Heart right ventricle (tissue), 16 donors: ENCODE measurements at regions not wholly inside any gene's neighbourhood (a gene's known extent, or its start where the extent isn't known, plus 50 kb on each side); places are given as distances from the start of the nearest gene placed in this dataset.

Experiments used
- ATAC-seq, 8 donors: fragments of 200-7000 bp; cut with Tn5 transposase; one replicate each; pipeline ENCODE4 v1.9.1; 2020; ENCODE audit warnings: mild to moderate bottlenecking in 8 of 8, moderate library complexity in 8 of 8, moderate number of reproducible peaks in 1 of 8
- DNase-seq, 2 donors: peaks; one replicate each; pipeline ENCODE4 v3.0.0-alpha.2; 2020
- H3K27ac ChIP-seq, 10 donors: fragments of 200-600 bp; sonication (generic) in 2 of 10; one replicate each; pipeline versions ENCODE4 v1.5.0 to v1.8.0; 2020 to 2022; ENCODE audit warnings: mild to moderate bottlenecking in 3 of 10
- H3K27me3 ChIP-seq, 7 donors: fragments of 200-600 bp; one replicate each; pipeline ENCODE4 v1.8.0; 2021 to 2022; ENCODE audit warnings: mild to moderate bottlenecking in 2 of 7
- H3K36me3 ChIP-seq, 9 donors: fragments of 200-600 bp; sonication (generic) in 1 of 9; one replicate each; pipeline versions ENCODE4 v1.5.0 to v1.8.0; 2020 to 2022; ENCODE audit warnings: mild to moderate bottlenecking in 2 of 9
- H3K4me1 ChIP-seq, 9 donors: fragments of 200-600 bp; sonication (generic) in 1 of 9; one replicate each; pipeline versions ENCODE4 v1.5.0 to v1.8.0; 2020 to 2022; ENCODE audit warnings: mild to moderate bottlenecking in 4 of 9
- H3K4me3 ChIP-seq, 10 donors: fragments of 200-600 bp; sonication (generic) in 2 of 10; one replicate each; pipeline versions ENCODE4 v1.5.0 to v1.8.0; 2020 to 2022; ENCODE audit warnings: mild to moderate bottlenecking in 7 of 10, moderate library complexity in 2 of 10
- H3K9me3 ChIP-seq, 11 donors: fragments of 200-600 bp in 10 of 11; sonication (generic) in 2 of 11; one replicate each; pipeline versions ENCODE4 v1.5.0 to v1.8.0; 2013 to 2022; ENCODE audit warnings: mild to moderate bottlenecking in 2 of 11, control low read depth in 1 of 11, moderate library complexity in 1 of 11
- CTCF ChIP-seq, 9 donors: fragments of 200-600 bp; sonication (generic) in 2 of 9; IDR thresholded peaks; one replicate each; pipeline versions ENCODE4 v1.5.0 to v1.8.0; 2021 to 2022; ENCODE audit warnings: antibody characterized with exemption in 9 of 9, mild to moderate bottlenecking in 5 of 9, moderate library complexity in 1 of 9
- WGBS, 2 donors: extraction: QIAGEN DNeasy Blood & Tissue Kit; methylation state at CpG; one replicate each; pipeline ENCODE4 v1.1.7; 2013; ENCODE audit warnings: inconsistent platforms in 1 of 2; 5-methylcytosine and 5-hydroxymethylcytosine counted together
- intact Hi-C, 10 donors: fragments of 100-400 bp; cut with DNase I; formaldehyde crosslinking; loops; one replicate each; pipeline versions ENCODE4 v1.11.1 to v1.14.2; 2022
- donor health status: Arrhythmogenic right ventricular cardiomyopathy.
- donor health status: ischemic (EF 13 %, LVEDD 7.1; RV severe dilation, severe dysfunction).
- donor health status: healthy with polysubstance abuse.
- donor health status: DM: no; HTN: yes; CAD: no.
- donor health status: DM: no; HTN: no; CAD: no.
- donor health status: ischemic (EF 25% LVEDD 6.9; RV normal size, moderate dysfunction).
- donor health status: ischemic (EF 25% LVEDD 5.7; RV mildly dilated, moderate dysfunction).
- donor health status: healthy.
- donor health status: DM: yes; HTN: yes; CAD: no.
- donor health status: Ischemic cardiomyopathy.
- donor health status: ischemic (EF 35%, LVEDD 5.7; RV mildly dilated, moderate dysfunction).
- donor health status: nonischemic (EF 11% LVEDD 7.7; RV severe dilation, severe dysfunction).
- donor health status: DM: yes; HTN: yes; CAD: no.
- donor health status: PGD.
- donor health status: ischemic (EF 29% LVEDD 5.4; RV normal size, mild dysfunction).
- donor health status: nonischemic (EF 23%, LVEDD 6.1; RV moderate dilation, normal function).

GRCh38 chr5:123746683-123747360, 234.8 kb downstream of the CSNK1G3 start:
- intact Hi-C loops = no loop called here
- TF ChIP-seq CTCF (IDR thresholded peaks at IDR 0.05) = no peak
- Histone ChIP-seq H3K36me3 (no peaks in the 10 kb centered on the region), H3K9me3 (no peaks in the 10 kb centered on the region), H3K27me3 (no peaks in the 10 kb centered on the region), H3K4me1 (no peaks in the 10 kb centered on the region), H3K27ac (no peak overlapping the region), H3K4me3 (no peak overlapping the region)
- WGBS, 2 donors = 61 to 65% methylated on average over 3 of the region's 3 CpGs
- ATAC-seq = no peak
- no peak for DNase-seq

- Histone ChIP-seq H3K4me1 (no peaks in the 10 kb centered on the region), H3K4me3 (no peak overlapping the region), H3K27me3 (no peaks in the 10 kb centered on the region), H3K9me3 (no peaks in the 10 kb centered on the region), H3K27ac (no peak overlapping the region), H3K36me3 (no peaks in the 10 kb centered on the region)
- DNase-seq (no peak), ATAC-seq (no peak)
- TF ChIP-seq CTCF (IDR thresholded peaks at IDR 0.05) = no peak
- WGBS, 2 donors = 97 to 100% methylated on average over 1 of the region's 1 CpG
- intact Hi-C loops = no loop called here
These were observed 232.1 kb downstream of the CSNK1G3 start for GRCh38 chr5:123743990-123744583.

DNA sequence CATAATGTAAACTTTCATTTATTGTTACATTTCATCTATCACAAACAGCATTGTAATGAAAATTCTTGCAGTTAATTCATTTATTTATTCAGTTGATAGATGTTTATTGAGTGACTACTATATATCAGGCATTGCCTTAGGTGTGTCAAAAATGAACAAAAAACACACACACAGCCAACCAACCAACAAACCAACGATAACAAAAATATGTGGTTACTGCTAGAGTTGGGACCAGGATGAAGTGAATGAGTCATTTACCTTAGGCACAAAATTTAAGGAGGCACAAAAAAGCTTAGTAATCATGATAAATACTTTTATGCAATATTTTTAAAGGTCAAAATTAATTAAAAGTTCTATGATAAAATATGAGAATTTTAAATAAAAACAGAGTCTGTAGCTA, 223.4 kb downstream of the CSNK1G3 start:
- intact Hi-C loops = no loop called here
- Histone ChIP-seq H3K9me3 (peaks cover 0 to 30% (median 6%) of the 10 kb centered on the region in 11 donors), H3K4me1 (no peaks in the 10 kb centered on the region), H3K27me3 (no peaks in the 10 kb centered on the region), H3K36me3 (no peaks in the 10 kb centered on the region), H3K4me3 (no peak overlapping the region), H3K27ac (no peak overlapping the region)
- ATAC-seq (no peak), DNase-seq (no peak)
- WGBS, 2 donors = 81 to 88% methylated on average over 1 of the region's 1 CpG
- no peak for TF ChIP-seq CTCF (IDR thresholded peaks at IDR 0.05)

DNA sequence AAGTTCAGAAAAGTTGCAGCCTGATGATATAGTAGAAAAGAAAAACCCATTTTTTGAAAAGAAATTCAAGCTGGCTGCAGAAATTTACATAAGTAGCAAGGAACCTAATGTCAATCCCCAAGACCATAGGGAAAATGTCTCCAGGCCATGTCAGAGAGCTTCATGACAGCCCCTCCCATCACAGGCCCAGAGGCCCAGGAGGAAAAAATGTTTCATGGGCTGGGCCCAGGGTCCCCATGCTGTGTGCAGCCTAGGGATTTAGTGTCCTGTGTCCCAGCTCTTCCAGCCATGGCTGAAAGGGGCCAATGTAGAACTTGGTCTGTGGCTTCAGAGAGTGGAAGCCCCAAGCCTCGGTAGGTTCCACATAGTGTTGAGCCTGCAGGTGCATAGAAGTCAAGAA, 220.3 kb downstream of the CSNK1G3 start:
- no peak for TF ChIP-seq CTCF (IDR thresholded peaks at IDR 0.05)
- Histone ChIP-seq H3K9me3 (peaks cover 0 to 43% (median 6%) of the 10 kb centered on the region in 11 donors), H3K4me3 (no peak overlapping the region), H3K27me3 (no peaks in the 10 kb centered on the region), H3K36me3 (no peaks in the 10 kb centered on the region), H3K27ac (no peak overlapping the region), H3K4me1 (no peaks in the 10 kb centered on the region)
- DNase-seq (no peak), ATAC-seq (no peak)
- intact Hi-C loops = loop anchor here in 1 of 10 donors (2.0 kb wide), 1 partner anchor 43 kb away; no protein-coding TSS in a partner anchor
- 95 to 100% methylated on average over 1 of the region's 1 CpG for WGBS, 2 donors
